Body of pancreas (tissue), 4 donors: ENCODE measurements at regions not wholly inside any gene's neighbourhood (a gene's known extent, or its start where the extent isn't known, plus 50 kb on each side); places are given as distances from the start of the nearest gene placed in this dataset.

ENCODE experiments used
- ATAC-seq: fragments of 150-250 bp; one replicate; pipeline ENCODE4 v1.9.1; 2016
- DNase-seq, 4 donors: peaks; one replicate each; pipeline ENCODE4 v3.0.0-alpha.2; 2019
- H3K27ac ChIP-seq, 4 donors: fragments of 200-600 bp; sonication (generic); 1 replicate in 3 of 4; 2 replicates in 1 of 4; pipeline versions ENCODE4 v1.5.1 to v1.6.1; 2016 to 2019; ENCODE audit warnings: mild to moderate bottlenecking in 1 of 4, mixed read lengths in 1 of 4, moderate library complexity in 1 of 4
- H3K27me3 ChIP-seq, 2 donors: fragments of 200-600 bp; sonication (generic); one replicate each; pipeline ENCODE4 v1.6.0; 2016; ENCODE audit warnings: mild to moderate bottlenecking in 1 of 2
- H3K36me3 ChIP-seq, 2 donors: fragments of 200-600 bp; sonication (generic); replicated peaks in 1 of 2; 2 replicates each; pipeline ENCODE4 v1.5.1; 2016; ENCODE audit warnings: low read depth in 2 of 2; ENCODE audit not compliant: insufficient read depth in 1 of 2
- H3K4me1 ChIP-seq: fragments of 200-600 bp; sonication (generic); one replicate; pipeline ENCODE4 v1.6.0; 2016
- H3K4me3 ChIP-seq, 2 donors: fragments of 200-600 bp; sonication (generic); 1 replicate in 1 of 2; 2 replicates in 1 of 2; pipeline ENCODE4 v1.5.1; 2016 to 2019
- H3K9me3 ChIP-seq, 3 donors: fragments of 200-600 bp; sonication (generic); 1 replicate in 2 of 3; 2 replicates in 1 of 3; pipeline ENCODE4 v1.5.1; 2016
- CTCF ChIP-seq, 7 experiments: fragments of 450-650 bp in 4 of 7; fragments of 200-600 bp in 3 of 7; sonication (generic) in 3 of 7; IDR thresholded peaks; one replicate each; pipeline ENCODE4 v1.5.1; 2016 to 2019; ENCODE audit warnings: antibody characterized with exemption in 7 of 7
- POLR2A ChIP-seq, 3 donors: fragments of 450-650 bp; IDR thresholded peaks; one replicate each; pipeline ENCODE4 v1.6.1; 2016; ENCODE audit warnings: antibody characterized with exemption in 3 of 3, mild to moderate bottlenecking in 2 of 3
- WGBS, 2 donors: methylation state at CpG; one replicate each; pipeline ENCODE4 v1.1.5; 2017; 5-methylcytosine and 5-hydroxymethylcytosine counted together
- intact Hi-C: fragments of 100-400 bp; cut with DNase I; formaldehyde crosslinking; loops from one replicate; pipeline ENCODE4 v1.15.1; 2023

GRCh38 chr7:18239212-18239611, 211.6 kb upstream of the PRPS1L1 start:
- no peak for TF ChIP-seq POLR2A (IDR thresholded peaks at IDR 0.05)
- TF ChIP-seq CTCF (IDR thresholded peaks at IDR 0.05) = no peak
- ATAC-seq (no peak), DNase-seq (no peak)
- H3K27me3 ChIP-seq = no peaks in the 10 kb centered on the region
- H3K36me3 ChIP-seq = no peaks in the 10 kb centered on the region
- no peak overlapping the region for H3K4me3 ChIP-seq
- intact Hi-C loops = no loop called here
- no peaks in the 10 kb centered on the region for H3K9me3 ChIP-seq
- WGBS, 2 donors = 43 to 49% methylated on average over 3 of the region's 3 CpGs
- no peak overlapping the region for H3K27ac ChIP-seq
- H3K4me1 ChIP-seq = no peaks in the 10 kb centered on the region

- Histone ChIP-seq H3K4me3 (no peak overlapping the region), H3K36me3 (no peaks in the 10 kb centered on the region), H3K9me3 (no peaks in the 10 kb centered on the region), H3K4me1 (no peaks in the 10 kb centered on the region), H3K27ac (no peak overlapping the region), H3K27me3 (no peaks in the 10 kb centered on the region)
- 65 to 75% methylated on average over 3 of the region's 3 CpGs for WGBS, 2 donors
- TF ChIP-seq CTCF (IDR thresholded peaks at IDR 0.05) (no peak), POLR2A (IDR thresholded peaks at IDR 0.05) (no peak)
- no peak for ATAC-seq
- DNase-seq = no peak
- intact Hi-C loops = no loop called here
These were observed 214.0 kb upstream of the PRPS1L1 start for GRCh38 chr7:18241543-18242231.

GRCh38 chr7:18243731-18244130, 216.1 kb upstream of the PRPS1L1 start:
- Histone ChIP-seq H3K4me1 (no peaks in the 10 kb centered on the region), H3K36me3 (no peaks in the 10 kb centered on the region), H3K27me3 (no peaks in the 10 kb centered on the region), H3K9me3 (no peaks in the 10 kb centered on the region), H3K27ac (no peak overlapping the region), H3K4me3 (no peak overlapping the region)
- TF ChIP-seq CTCF (IDR thresholded peaks at IDR 0.05) = no peak
- no peak for TF ChIP-seq POLR2A (IDR thresholded peaks at IDR 0.05)
- 60 to 80% methylated on average over 3 of the region's 3 CpGs for WGBS, 2 donors
- no peak for ATAC-seq
- DNase-seq = no peak
- intact Hi-C loops = no loop called here

- H3K27ac ChIP-seq = no peak overlapping the region
- ATAC-seq = no peak
- TF ChIP-seq POLR2A (IDR thresholded peaks at IDR 0.05) = no peak
- TF ChIP-seq CTCF (IDR thresholded peaks at IDR 0.05) = no peak
- no peaks in the 10 kb centered on the region for H3K27me3 ChIP-seq
- no peaks in the 10 kb centered on the region for H3K4me1 ChIP-seq
- intact Hi-C loops = no loop called here
- DNase-seq = no peak
- no peaks in the 10 kb centered on the region for H3K36me3 ChIP-seq
- peaks cover 0 to 5% (median 0%) of the 10 kb centered on the region in 3 donors for H3K9me3 ChIP-seq
- H3K4me3 ChIP-seq = no peak overlapping the region
These were observed 222.5 kb upstream of the PRPS1L1 start for GRCh38 chr7:18250133-18250532.

- intact Hi-C loops = no loop called here
- 56 to 71% methylated on average over 2 of the region's 2 CpGs for WGBS, 2 donors
- no peak overlapping the region for H3K4me3 ChIP-seq
- no peaks in the 10 kb centered on the region for H3K9me3 ChIP-seq
- no peak for ATAC-seq
- no peak for TF ChIP-seq POLR2A (IDR thresholded peaks at IDR 0.05)
- no peak for TF ChIP-seq CTCF (IDR thresholded peaks at IDR 0.05)
- no peaks in the 10 kb centered on the region for H3K27me3 ChIP-seq
- no peak overlapping the region for H3K27ac ChIP-seq
- no peak for DNase-seq
- no peaks in the 10 kb centered on the region for H3K4me1 ChIP-seq
- H3K36me3 ChIP-seq = no peaks in the 10 kb centered on the region
These were observed 230.1 kb upstream of the PRPS1L1 start for GRCh38 chr7:18257711-18258110.
